Glutamatergic neuron (in vitro differentiated cells): ENCODE measurements at regions not wholly inside any gene's neighbourhood (a gene's known extent, or its start where the extent isn't known, plus 50 kb on each side); places are given as distances from the start of the nearest gene placed in this dataset.

Experiments used
- DNase-seq: peaks from one replicate; pipeline ENCODE4 v3.0.0; 2022
- H3K27ac Mint-ChIP-seq: one replicate; pipeline ENCODE4 v1.8.0; 2020; ENCODE audit warnings: mild to moderate bottlenecking, mixed read lengths, inconsistent platforms; ENCODE audit not compliant: unreplicated experiment
- H3K27me3 Mint-ChIP-seq: one replicate; pipeline ENCODE4 v1.8.0; 2020; ENCODE audit warnings: mild to moderate bottlenecking, moderate library complexity, mixed read lengths, inconsistent platforms; ENCODE audit not compliant: unreplicated experiment
- H3K36me3 Mint-ChIP-seq: one replicate; pipeline ENCODE4 v1.8.0; 2020; ENCODE audit warnings: mild to moderate bottlenecking, mixed read lengths, inconsistent platforms; ENCODE audit not compliant: unreplicated experiment
- H3K4me1 Mint-ChIP-seq: one replicate; pipeline ENCODE4 v1.8.0; 2020; ENCODE audit warnings: mild to moderate bottlenecking, low read depth, mixed read lengths, inconsistent platforms; ENCODE audit not compliant: unreplicated experiment
- H3K4me3 Mint-ChIP-seq: one replicate; pipeline ENCODE4 v1.8.0; 2020; ENCODE audit warnings: mild to moderate bottlenecking, mixed read lengths, inconsistent platforms; ENCODE audit not compliant: unreplicated experiment
- H3K9me3 Mint-ChIP-seq: one replicate; pipeline ENCODE4 v1.8.0; 2020; ENCODE audit warnings: mild to moderate bottlenecking, moderate library complexity, mixed read lengths, inconsistent platforms; ENCODE audit not compliant: unreplicated experiment
- TF ChIP-seq, protein P1 (sequence below): fragments of 200-600 bp; sonication (generic); IDR thresholded peaks from one replicate; pipeline ENCODE4 v1.5.0; 2021; ENCODE audit not compliant: partially characterized antibody, unreplicated experiment

DNA sequence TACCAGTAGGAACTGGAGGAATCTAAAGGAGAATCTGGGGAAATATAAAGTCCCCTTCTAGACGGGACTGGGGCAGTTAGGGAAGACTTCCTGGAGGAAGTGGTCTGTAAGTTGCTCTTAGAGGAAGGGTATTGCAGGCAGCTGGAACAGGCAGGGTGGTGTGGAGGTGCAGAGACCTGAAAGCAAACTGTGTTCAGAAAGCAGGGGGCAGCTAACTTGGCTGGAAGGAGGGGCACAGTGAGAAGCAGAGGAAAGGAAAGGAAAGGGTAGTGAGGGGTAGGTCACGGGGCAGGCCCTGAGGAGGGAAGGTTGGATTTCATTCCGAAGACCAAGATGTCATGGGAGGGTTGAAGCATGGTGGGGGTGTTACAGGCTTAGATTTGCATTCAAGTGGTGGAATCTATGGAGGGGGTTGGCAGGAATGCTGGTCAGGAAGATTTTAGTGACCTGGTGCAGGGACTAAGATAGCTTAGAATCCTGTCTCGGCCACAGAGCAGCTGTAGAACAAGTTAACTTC is 240.7 kb downstream of the FOXD2 start:
- DNase-seq = no peak
- Mint-ChIP-seq H3K27me3 (peaks cover 15% of the 10 kb centered on the region), H3K27ac (no peak overlapping the region), H3K36me3 (peaks cover 11% of the 10 kb centered on the region), H3K4me3 (no peak overlapping the region), H3K4me1 (peaks cover 11% of the 10 kb centered on the region), H3K9me3 (peaks cover 2% of the 10 kb centered on the region)
- TF ChIP-seq, protein P1, sequence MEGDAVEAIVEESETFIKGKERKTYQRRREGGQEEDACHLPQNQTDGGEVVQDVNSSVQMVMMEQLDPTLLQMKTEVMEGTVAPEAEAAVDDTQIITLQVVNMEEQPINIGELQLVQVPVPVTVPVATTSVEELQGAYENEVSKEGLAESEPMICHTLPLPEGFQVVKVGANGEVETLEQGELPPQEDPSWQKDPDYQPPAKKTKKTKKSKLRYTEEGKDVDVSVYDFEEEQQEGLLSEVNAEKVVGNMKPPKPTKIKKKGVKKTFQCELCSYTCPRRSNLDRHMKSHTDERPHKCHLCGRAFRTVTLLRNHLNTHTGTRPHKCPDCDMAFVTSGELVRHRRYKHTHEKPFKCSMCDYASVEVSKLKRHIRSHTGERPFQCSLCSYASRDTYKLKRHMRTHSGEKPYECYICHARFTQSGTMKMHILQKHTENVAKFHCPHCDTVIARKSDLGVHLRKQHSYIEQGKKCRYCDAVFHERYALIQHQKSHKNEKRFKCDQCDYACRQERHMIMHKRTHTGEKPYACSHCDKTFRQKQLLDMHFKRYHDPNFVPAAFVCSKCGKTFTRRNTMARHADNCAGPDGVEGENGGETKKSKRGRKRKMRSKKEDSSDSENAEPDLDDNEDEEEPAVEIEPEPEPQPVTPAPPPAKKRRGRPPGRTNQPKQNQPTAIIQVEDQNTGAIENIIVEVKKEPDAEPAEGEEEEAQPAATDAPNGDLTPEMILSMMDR = no peak

DNA sequence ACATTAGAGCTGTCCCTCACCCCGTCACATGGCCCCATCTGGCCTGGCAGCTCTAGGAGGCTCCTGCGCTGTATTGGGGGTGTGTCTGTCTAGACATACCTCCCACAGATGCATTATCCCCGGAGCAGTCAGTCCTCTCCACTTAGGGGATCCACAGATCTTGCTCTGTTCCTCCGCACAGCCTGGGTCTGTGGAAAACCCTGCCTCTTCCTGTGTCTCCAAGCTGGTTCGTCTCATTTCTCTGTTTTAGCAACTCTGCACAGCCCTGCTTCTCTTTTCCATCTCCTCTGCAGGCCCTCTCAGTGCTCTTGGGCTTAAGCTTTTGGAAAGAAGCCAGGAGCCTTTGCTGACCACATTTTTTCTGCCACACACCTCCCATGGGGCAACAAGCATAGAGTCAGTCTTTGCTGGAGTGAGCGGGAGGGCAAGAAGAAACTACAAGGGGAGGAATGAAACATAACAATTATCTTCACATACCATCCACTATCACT is 241.5 kb downstream of the FOXD2 start:
- peaks cover 11% of the 10 kb centered on the region for H3K4me1 Mint-ChIP-seq

DNA sequence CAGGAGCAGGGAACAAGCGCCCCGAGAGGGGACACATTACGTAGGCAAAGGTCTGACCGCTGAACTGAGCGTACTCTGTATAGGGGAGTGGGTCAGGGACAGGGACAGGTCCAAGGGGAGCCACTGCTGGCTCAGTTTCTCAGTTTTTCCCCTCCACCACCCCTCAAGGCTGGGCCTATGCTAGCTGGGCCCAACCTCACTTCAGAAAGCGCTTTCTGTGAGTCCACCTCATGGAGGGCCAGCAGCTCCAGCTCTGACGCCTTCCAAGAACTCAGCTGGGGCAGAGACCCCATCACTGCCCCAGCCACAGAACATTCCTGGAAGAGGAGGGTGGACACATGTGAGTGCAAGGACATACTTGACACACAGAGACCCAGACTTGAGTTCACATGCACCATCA is 242.0 kb downstream of the FOXD2 start:
- peaks cover 15% of the 10 kb centered on the region for H3K27me3 Mint-ChIP-seq
- no peak overlapping the region for H3K27ac Mint-ChIP-seq
- peaks cover 11% of the 10 kb centered on the region for H3K4me1 Mint-ChIP-seq
- no peak overlapping the region for H3K4me3 Mint-ChIP-seq
- peaks cover 11% of the 10 kb centered on the region for H3K36me3 Mint-ChIP-seq
- no peak for DNase-seq
- TF ChIP-seq, protein P1 = no peak
- peaks cover 3% of the 10 kb centered on the region for H3K9me3 Mint-ChIP-seq

More for the DNA sequence above, 241.5 kb downstream of the FOXD2 start:
- DNase-seq = no peak
- TF ChIP-seq, protein P1 = no peak
- peaks cover 11% of the 10 kb centered on the region for H3K36me3 Mint-ChIP-seq
- H3K9me3 Mint-ChIP-seq = peaks cover 2% of the 10 kb centered on the region
- H3K27ac Mint-ChIP-seq = no peak overlapping the region
- no peak overlapping the region for H3K4me3 Mint-ChIP-seq
- peaks cover 15% of the 10 kb centered on the region for H3K27me3 Mint-ChIP-seq

DNA sequence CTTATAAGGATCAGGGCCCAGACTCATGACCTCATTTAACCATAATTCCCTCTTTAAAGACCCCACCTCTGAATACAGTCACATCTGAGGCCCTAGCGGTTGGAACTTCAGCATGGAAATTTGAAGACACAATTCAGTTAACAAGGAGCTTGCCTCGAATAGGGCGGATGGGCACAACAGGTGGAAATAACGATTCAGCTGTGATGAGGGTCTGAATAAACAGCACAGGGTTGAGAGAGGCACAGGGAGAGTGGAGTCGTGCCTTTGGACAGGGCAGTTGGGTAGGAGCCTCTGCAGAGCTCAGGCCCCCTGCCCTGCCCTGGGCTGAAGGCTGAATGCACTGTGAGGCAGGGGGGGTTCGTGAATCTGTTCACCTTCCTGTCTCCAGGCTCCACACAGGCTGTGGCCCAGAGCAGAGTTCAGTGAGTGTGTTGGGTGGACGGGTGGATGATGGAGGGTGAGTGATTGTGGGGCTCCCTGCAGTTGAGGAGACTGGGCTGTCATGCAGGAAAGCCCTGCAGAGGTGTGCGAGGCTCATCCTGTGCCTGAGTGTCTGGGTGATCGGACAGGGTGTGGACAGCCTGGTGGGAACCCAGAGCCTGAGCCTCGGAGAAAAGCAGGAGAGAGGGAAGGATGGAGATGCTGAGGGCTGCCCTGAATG is 243.1 kb downstream of the FOXD2 start:
- no peak for DNase-seq
- Mint-ChIP-seq H3K27ac (no peak overlapping the region), H3K9me3 (peaks cover 3% of the 10 kb centered on the region), H3K4me1 (peaks cover 11% of the 10 kb centered on the region), H3K4me3 (no peak overlapping the region), H3K36me3 (peaks cover 9% of the 10 kb centered on the region), H3K27me3 (peaks cover 15% of the 10 kb centered on the region)
- TF ChIP-seq, protein P1 = no peak

DNA sequence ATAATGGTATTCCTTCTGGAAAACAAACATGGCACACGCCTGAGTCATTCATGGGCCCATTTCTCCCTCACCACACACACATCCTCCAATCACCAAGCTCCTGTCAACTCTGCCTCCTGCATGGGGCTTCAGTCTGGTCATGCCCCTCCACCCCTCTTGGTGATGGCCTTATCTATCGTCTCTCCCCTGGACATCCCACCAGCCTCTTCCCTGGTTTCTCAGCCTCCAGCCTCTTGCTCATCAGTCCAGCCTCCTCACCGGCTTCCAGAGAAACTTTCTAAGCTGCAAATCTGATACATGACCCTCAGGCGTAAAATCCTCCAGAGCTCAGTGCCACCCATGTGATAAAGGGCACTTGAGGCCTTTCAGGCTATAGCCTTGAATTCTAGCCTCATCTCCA is 243.9 kb downstream of the FOXD2 start:
- Mint-ChIP-seq H3K4me1 (peaks cover 15% of the 10 kb centered on the region), H3K4me3 (peak overlapping the region; percentile 23), H3K27me3 (peaks cover 11% of the 10 kb centered on the region), H3K9me3 (peaks cover 3% of the 10 kb centered on the region), H3K36me3 (peaks cover 3% of the 10 kb centered on the region), H3K27ac (peak overlapping the region; percentile 18)
- no peak for DNase-seq
- TF ChIP-seq, protein P1 = no peak
